ENCODE measurements at regions not wholly inside any gene's neighbourhood (a gene's known extent, or its start where the extent isn't known, plus 50 kb on each side); places are given as distances from the start of the nearest gene placed in this dataset.

GRCh38 chr15:62611002-62611401 lies 431.5 kb upstream of the TPM1 start:
- no peak for TF ChIP-seq CTCF (IDR thresholded peaks at IDR 0.05)
- no peak for TF ChIP-seq POLR2A (IDR thresholded peaks at IDR 0.05)

Data from body of pancreas (tissue), 4 donors.